A549 (cell line): ENCODE measurements at regions not wholly inside any gene's neighbourhood (a gene's known extent, or its start where the extent isn't known, plus 50 kb on each side); places are given as distances from the start of the nearest gene placed in this dataset.

Experiments used
- CHD2 ChIP-seq: fragments of 150-350 bp; IDR thresholded peaks from 2 replicates; pipeline ENCODE4 v1.6.1; 2014; ENCODE audit warnings: low read length; ENCODE audit not compliant: partially characterized antibody
- EHMT2 ChIP-seq: fragments of 200-600 bp; sonication (generic); IDR thresholded peaks from 2 replicates; pipeline ENCODE4 v1.6.1; 2016; ENCODE audit warnings: antibody characterized with exemption, low read depth, mild to moderate bottlenecking, moderate library complexity
- EP300 ChIP-seq, 2 experiments: fragments of >200 bp; sonication (Bioruptor Twin); formaldehyde crosslinking; IDR thresholded peaks; 2 replicates in 1 of 2; 3 replicates in 1 of 2; pipeline ENCODE4 v1.6.1; 2016 to 2017
- ESRRA ChIP-seq: fragments of 150-350 bp; IDR thresholded peaks from 2 replicates; pipeline ENCODE4 v1.6.1; 2014; ENCODE audit warnings: mild to moderate bottlenecking, low read length, borderline replicate concordance
- JUN ChIP-seq, 2 experiments: fragments of >200 bp; sonication (Bioruptor Twin); formaldehyde crosslinking; IDR thresholded peaks; 2 replicates in 1 of 2; 3 replicates in 1 of 2; pipeline ENCODE4 v1.6.1; 2016 to 2017
- POLR2A ChIP-seq: IDR thresholded peaks from 2 replicates; pipeline ENCODE4 v1.6.1; 2012; ENCODE audit warnings: mild to moderate bottlenecking, low read length
- TF ChIP-seq, protein P1 (sequence below): fragments of >200 bp; sonication (Bioruptor Twin); formaldehyde crosslinking; IDR thresholded peaks from 3 replicates; pipeline ENCODE4 v1.5.1; 2016
- TF ChIP-seq, protein P2 (sequence below): fragments of 200-600 bp; sonication (generic); IDR thresholded peaks from 2 replicates; pipeline ENCODE4 v1.6.1; 2016; ENCODE audit warnings: antibody characterized with exemption, mild to moderate bottlenecking, moderate library complexity
- TF ChIP-seq, protein P3 (sequence below): IDR thresholded peaks from 2 replicates; pipeline ENCODE4 v1.6.1; 2012; ENCODE audit warnings: low read depth, borderline replicate concordance

DNA sequence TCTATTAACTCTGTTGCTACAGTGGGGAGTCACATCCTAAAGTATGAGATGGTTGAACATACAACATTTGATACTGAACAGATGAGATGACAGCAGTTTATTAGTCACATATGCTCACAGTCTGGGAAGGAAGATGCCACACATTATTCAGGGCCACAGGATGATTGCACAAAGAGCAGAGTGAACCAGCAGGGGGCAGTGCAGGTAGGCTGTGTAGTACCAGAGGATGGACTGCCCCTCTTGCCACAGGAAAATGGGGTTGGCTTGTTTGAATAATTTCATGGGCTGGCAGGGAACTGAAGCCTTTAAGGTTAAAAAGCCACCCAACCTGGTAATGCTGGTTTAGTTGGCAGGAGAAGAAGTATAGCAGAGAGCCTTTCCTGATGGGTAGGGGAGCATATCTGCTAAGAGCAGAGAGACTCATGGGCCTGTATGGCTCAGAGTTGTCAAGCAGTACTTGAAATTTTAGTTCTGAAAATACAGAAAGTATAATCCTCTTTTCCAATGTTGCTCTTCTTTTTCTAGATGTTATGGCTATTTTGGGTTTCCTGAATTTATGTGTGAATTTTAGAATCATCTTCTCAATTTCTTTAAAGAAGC, 180.4 kb upstream of the B3GAT1 start:
- TF ChIP-seq, protein P1, sequence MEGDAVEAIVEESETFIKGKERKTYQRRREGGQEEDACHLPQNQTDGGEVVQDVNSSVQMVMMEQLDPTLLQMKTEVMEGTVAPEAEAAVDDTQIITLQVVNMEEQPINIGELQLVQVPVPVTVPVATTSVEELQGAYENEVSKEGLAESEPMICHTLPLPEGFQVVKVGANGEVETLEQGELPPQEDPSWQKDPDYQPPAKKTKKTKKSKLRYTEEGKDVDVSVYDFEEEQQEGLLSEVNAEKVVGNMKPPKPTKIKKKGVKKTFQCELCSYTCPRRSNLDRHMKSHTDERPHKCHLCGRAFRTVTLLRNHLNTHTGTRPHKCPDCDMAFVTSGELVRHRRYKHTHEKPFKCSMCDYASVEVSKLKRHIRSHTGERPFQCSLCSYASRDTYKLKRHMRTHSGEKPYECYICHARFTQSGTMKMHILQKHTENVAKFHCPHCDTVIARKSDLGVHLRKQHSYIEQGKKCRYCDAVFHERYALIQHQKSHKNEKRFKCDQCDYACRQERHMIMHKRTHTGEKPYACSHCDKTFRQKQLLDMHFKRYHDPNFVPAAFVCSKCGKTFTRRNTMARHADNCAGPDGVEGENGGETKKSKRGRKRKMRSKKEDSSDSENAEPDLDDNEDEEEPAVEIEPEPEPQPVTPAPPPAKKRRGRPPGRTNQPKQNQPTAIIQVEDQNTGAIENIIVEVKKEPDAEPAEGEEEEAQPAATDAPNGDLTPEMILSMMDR = 0 out of 3 replicates have a peak, but pooled peaks have one; percentile 5
- TF ChIP-seq JUN (IDR thresholded peaks at IDR 0.05) = no peak
- TF ChIP-seq, protein P2, sequence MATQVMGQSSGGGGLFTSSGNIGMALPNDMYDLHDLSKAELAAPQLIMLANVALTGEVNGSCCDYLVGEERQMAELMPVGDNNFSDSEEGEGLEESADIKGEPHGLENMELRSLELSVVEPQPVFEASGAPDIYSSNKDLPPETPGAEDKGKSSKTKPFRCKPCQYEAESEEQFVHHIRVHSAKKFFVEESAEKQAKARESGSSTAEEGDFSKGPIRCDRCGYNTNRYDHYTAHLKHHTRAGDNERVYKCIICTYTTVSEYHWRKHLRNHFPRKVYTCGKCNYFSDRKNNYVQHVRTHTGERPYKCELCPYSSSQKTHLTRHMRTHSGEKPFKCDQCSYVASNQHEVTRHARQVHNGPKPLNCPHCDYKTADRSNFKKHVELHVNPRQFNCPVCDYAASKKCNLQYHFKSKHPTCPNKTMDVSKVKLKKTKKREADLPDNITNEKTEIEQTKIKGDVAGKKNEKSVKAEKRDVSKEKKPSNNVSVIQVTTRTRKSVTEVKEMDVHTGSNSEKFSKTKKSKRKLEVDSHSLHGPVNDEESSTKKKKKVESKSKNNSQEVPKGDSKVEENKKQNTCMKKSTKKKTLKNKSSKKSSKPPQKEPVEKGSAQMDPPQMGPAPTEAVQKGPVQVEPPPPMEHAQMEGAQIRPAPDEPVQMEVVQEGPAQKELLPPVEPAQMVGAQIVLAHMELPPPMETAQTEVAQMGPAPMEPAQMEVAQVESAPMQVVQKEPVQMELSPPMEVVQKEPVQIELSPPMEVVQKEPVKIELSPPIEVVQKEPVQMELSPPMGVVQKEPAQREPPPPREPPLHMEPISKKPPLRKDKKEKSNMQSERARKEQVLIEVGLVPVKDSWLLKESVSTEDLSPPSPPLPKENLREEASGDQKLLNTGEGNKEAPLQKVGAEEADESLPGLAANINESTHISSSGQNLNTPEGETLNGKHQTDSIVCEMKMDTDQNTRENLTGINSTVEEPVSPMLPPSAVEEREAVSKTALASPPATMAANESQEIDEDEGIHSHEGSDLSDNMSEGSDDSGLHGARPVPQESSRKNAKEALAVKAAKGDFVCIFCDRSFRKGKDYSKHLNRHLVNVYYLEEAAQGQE = no peak
- no peak for TF ChIP-seq CHD2
- no peak for TF ChIP-seq EHMT2
- no peak for TF ChIP-seq ESRRA
- TF ChIP-seq, protein P3, sequence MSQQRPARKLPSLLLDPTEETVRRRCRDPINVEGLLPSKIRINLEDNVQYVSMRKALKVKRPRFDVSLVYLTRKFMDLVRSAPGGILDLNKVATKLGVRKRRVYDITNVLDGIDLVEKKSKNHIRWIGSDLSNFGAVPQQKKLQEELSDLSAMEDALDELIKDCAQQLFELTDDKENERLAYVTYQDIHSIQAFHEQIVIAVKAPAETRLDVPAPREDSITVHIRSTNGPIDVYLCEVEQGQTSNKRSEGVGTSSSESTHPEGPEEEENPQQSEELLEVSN = no peak
- TF ChIP-seq POLR2A = no peak
- TF ChIP-seq EP300 (IDR thresholded peaks at IDR 0.05) = no peak
